HG02885 (cell line): ENCODE measurements at regions not wholly inside any gene's neighbourhood (a gene's known extent, or its start where the extent isn't known, plus 50 kb on each side); places are given as distances from the start of the nearest gene placed in this dataset.

Experiments used
- ATAC-seq: cut with Tn5 transposase; IDR thresholded peaks from one replicate; pipeline ENCODE4 v1.9.1; 2021; ENCODE audit warnings: mild to moderate bottlenecking; ENCODE audit not compliant: unreplicated experiment, poor library complexity

DNA sequence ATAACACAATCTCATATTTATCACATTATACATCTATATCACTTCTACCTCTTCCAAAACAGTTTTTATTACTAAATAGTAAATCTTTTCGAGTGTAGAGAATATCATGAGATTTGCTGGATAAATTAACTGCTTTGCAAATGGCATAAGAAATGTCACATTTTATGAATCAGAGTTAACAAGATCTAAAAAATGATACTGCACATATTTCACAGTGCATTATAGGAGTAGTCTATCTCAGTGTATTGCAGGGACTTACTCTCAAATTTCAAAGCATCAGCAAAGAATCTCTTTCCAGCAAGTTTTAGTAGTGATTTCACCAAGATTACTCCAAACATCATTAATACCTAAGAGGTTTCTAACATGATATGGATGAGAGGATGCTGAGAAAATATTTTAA, 687.1 kb upstream of the SLITRK1 start:
- no peak for ATAC-seq

GRCh38 chr13:84567848-84568247, 685.6 kb upstream of the SLITRK1 start:
- no peak for ATAC-seq

DNA sequence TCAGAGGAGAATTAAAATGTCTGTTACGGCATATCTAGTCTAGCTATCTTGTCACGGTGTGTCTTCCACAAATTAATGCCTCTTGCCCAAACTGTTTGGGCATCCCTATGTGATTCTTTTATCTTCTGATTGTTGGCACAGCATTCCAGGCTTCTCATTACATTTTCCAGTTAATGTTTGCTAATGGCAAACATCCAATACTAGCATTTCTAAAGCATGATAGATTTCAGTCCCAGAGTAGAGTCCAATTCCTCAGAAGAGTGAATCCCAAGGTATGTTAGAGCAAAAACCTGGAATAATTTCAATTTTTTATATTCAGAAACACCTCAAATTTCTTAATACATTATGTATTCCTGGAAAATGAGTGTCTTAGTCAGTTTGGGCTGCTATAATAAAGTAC, 684.5 kb upstream of the SLITRK1 start:
- ATAC-seq = no peak

GRCh38 chr13:84563611-84564010, 681.3 kb upstream of the SLITRK1 start:
- no peak for ATAC-seq

DNA sequence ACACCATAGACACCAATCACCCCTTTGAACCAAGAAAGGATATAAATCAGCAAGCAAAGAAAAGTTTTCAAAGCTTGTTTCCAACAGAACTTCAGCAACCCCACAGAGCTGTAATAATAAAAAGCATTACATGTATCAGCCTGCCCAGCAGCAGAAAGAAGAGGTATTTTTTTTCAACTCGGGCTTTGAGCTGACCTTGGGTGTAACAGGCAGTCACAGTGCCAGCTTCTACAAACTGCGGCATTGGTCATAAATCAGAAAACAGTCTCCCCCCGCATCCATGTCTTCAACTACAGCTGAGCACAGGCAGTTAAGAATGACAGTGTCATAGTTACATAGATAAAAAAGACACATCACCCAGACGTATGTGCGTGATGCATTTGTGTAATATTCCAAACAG, 671.0 kb upstream of the SLITRK1 start:
- ATAC-seq = no peak

- ATAC-seq = no peak
Observed at GRCh38 chr13:84543962-84544361, 661.7 kb upstream of the SLITRK1 start.

DNA sequence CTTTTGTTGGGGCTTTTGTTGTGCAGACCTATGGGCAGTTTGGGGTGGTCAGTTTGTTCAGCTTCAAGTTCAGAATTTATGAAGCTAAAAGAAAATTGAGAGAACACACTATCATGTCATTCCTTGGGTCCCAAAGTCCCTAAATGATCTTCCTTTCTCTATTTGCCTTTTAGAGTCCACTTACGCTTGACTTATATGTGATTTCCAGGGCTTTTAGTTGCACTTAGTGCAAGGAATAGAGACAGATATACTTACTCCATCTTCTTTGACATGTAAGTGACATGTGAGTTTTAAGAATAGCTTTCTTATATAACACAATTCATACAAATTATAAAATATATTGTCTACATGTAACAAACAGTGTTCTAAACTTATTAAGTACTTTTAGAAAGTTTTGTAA, 660.1 kb upstream of the SLITRK1 start:
- ATAC-seq = no peak

GRCh38 chr13:84536906-84537305, 654.6 kb upstream of the SLITRK1 start:
- ATAC-seq = no peak

- ATAC-seq = no peak
Observed at GRCh38 chr13:84528408-84529070, 646.3 kb upstream of the SLITRK1 start.

DNA sequence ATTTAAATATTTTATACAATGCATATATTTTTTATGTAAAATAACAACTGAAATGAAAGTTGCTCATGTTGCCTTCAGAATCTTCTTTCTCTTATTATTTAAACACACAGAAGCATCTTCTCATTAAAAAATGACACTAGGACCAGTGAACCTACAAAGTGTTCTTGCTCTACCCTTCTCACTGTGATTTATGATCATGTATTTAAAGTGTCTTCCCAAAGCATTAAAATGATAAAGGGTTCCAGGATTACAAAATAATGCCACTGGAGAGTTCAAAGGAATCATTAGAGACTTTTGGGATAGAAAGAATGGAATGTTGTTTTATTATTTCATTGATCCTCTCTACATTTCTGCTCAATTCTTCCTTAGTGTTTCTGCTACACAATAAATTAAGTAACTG, 643.6 kb upstream of the SLITRK1 start:
- no peak for ATAC-seq

DNA sequence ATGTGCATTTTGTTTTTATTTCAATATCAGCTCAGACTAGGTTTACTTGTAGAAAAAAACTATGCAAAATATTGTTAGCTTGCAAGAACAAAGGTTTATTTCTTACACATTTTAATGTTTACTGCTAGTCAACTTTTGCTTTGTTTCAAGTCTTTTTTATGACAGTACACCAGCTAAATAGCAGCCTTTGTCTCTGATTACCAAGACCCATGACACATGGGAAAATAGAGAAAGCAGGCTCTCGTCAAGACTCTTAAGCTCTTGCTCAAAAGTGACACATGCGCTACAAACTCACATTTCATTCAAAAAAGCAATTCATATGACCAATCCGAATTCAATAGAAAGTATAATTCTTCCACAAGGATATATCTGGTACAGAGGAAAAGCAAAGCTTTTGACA, 642.3 kb upstream of the SLITRK1 start:
- no peak for ATAC-seq

GRCh38 chr13:84500016-84500415, 617.7 kb upstream of the SLITRK1 start:
- no peak for ATAC-seq

GRCh38 chr13:84497613-84498012, 615.3 kb upstream of the SLITRK1 start:
- ATAC-seq = no peak

- ATAC-seq = no peak
Observed at GRCh38 chr13:84491952-84492351, 609.7 kb upstream of the SLITRK1 start.

- ATAC-seq = no peak
Observed at GRCh38 chr13:84487752-84488151, 605.5 kb upstream of the SLITRK1 start.

GRCh38 chr13:84481958-84482357, 599.7 kb upstream of the SLITRK1 start:
- no peak for ATAC-seq

- ATAC-seq = no peak
Observed at GRCh38 chr13:84479656-84480055, 597.4 kb upstream of the SLITRK1 start.

DNA sequence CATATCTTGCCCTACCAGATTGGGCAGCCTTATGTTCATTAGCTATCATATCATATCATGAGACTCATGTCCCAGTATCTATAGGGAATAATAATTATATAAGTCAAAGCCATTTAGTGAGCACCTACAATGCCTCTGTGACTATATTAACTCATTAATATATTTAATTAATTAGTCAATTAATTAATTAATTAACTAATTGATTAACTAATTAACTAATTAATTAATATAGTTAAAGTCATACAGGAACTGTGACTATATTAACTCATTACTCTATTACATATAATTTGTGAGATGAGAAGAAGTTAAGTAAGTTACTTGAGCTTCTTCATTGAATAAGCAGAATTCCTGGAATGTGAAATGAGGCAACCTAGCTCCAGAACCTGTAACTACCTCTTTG, 588.3 kb upstream of the SLITRK1 start:
- no peak for ATAC-seq

DNA sequence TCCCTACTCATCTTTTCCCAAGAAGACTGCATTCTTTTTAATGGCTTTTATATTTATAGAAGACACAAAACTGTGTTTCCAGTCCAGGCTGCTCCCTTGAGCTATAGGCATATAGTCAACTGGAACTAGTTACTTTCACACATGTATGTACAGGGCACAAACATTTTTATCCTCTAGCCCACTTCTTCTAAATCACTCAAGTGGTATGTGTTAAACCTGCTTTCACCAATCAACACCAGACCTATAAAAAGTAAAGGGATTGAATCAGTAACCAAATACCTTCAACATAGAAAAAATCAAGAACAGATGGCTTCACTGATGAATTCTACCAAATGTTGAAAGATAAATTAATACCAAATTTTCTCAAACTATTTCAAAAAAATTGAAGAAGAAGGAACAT, 584.2 kb upstream of the SLITRK1 start:
- no peak for ATAC-seq

DNA sequence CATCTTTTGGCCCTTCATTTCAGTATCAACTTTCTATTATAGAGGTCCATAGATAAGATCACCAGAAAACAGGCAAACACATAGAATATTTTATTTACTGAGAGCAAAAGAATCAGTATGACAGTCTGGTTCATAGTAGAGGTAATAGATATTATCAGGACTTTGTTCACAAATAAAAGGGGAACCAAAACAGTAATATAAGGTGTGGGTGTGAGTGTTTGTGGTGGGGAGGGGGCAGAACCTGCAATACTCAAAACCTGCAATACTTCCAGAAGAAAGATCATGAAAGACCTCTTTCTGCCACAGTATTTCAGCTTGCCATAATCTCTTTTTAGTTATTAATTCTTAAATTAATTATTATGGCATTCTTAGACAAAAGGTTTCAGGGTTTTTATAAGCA, 578.7 kb upstream of the SLITRK1 start:
- ATAC-seq = no peak

- no peak for ATAC-seq
Observed at GRCh38 chr13:84455143-84455905, 573.0 kb upstream of the SLITRK1 start.

- ATAC-seq = no peak
Observed at GRCh38 chr13:84447640-84447978, 565.3 kb upstream of the SLITRK1 start.
